ENCODE measurements at regions not wholly inside any gene's neighbourhood (a gene's known extent, or its start where the extent isn't known, plus 50 kb on each side); places are given as distances from the start of the nearest gene placed in this dataset.

DNA sequence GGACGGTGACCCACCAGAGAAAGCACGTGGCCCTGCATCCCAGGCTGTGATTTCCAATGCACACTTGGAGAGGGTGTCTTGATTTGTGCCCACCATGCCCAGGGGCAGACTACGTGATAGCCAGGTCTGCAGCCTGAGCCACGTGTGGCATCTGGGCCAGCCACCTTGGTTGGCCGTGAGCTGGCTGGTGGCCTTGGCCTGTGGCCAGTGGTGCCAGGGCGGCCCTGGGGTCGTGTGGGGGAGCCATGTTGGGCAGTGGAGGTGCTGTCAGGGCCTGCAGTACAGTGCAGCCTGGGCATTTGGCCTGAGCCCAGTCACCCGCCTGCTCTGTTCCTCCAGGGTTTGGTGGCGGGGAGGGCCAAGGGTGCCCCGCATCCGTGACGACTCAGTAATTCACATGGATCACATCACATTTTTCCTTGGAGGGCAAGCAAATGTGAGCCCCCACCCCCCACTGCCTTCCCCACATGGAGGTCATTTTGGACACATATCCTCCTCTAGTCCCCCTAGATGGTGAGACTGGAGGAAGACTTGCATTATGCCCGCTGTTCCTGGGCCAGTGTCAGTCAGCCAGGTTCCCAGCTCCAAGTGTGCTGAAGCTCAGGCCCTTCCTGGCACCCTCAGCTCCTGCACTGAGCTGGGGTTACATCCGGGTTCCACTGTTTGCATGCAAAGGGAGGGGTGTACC, 201.4 kb downstream of the UBE3A start:
- intact Hi-C loops (cut with DNase I) = no loop called here
- H3K4me1 ChIP-seq (ENCODE audit: insufficient read depth) = no peaks in the 10 kb centered on the region
- H3K4me3 ChIP-seq = no peak overlapping the region
- H3K9me3 ChIP-seq = peaks cover 0 to 8% of the 10 kb centered on the region in 2 donors
- H3K27ac ChIP-seq = no peak overlapping the region
- 76 to 77% (median 77%) methylated on average over 13 to 14 of the region's 14 CpGs for WGBS, 3 donors
- no peaks in the 10 kb centered on the region for H3K36me3 ChIP-seq
- no peaks in the 10 kb centered on the region for H3K27me3 ChIP-seq
- TF ChIP-seq EP300 (IDR thresholded peaks at IDR 0.05) (no peak), POLR2A (IDR thresholded peaks at IDR 0.05) (no peak)
- TF ChIP-seq, protein P1, sequence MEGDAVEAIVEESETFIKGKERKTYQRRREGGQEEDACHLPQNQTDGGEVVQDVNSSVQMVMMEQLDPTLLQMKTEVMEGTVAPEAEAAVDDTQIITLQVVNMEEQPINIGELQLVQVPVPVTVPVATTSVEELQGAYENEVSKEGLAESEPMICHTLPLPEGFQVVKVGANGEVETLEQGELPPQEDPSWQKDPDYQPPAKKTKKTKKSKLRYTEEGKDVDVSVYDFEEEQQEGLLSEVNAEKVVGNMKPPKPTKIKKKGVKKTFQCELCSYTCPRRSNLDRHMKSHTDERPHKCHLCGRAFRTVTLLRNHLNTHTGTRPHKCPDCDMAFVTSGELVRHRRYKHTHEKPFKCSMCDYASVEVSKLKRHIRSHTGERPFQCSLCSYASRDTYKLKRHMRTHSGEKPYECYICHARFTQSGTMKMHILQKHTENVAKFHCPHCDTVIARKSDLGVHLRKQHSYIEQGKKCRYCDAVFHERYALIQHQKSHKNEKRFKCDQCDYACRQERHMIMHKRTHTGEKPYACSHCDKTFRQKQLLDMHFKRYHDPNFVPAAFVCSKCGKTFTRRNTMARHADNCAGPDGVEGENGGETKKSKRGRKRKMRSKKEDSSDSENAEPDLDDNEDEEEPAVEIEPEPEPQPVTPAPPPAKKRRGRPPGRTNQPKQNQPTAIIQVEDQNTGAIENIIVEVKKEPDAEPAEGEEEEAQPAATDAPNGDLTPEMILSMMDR (IDR thresholded peaks at IDR 0.05) = no peak
- no peak for DNase-seq

DNA sequence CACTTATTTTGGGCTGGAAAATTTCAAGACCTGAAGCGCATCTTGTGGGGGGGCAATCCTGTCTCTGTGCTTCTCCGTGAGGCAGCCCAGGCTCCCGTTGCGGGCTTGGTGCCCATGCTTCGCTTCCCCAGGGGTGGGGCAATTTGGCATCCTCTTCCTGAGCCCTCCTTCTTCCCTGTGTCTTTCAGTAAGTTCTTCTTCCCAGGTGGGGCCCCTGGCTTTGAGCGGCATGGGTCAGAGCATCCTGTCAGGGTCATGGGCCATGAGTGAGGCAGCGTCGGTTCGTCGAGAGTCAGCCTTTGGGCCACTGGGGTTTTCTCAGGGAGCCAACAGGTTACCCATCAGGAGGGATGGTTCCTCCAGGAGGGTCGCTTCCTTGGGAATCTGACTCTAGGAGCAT, 200.7 kb downstream of the UBE3A start:
- WGBS, 3 donors = 90 to 93% (median 92%) methylated on average over 11 of the region's 11 CpGs
- H3K4me1 ChIP-seq (ENCODE audit: insufficient read depth) = no peaks in the 10 kb centered on the region
- TF ChIP-seq POLR2A (IDR thresholded peaks at IDR 0.05) (no peak), EP300 (IDR thresholded peaks at IDR 0.05) (no peak)
- TF ChIP-seq, protein P1 (IDR thresholded peaks at IDR 0.05) = no peak
- no peaks in the 10 kb centered on the region for H3K36me3 ChIP-seq
- intact Hi-C loops (cut with DNase I) = no loop called here
- no peak overlapping the region for H3K4me3 ChIP-seq
- peaks cover 0 to 8% of the 10 kb centered on the region in 2 donors for H3K9me3 ChIP-seq
- peak in 1 of 5 donors; percentile 3 for DNase-seq
- H3K27me3 ChIP-seq = no peaks in the 10 kb centered on the region
- H3K27ac ChIP-seq = no peak overlapping the region

DNA sequence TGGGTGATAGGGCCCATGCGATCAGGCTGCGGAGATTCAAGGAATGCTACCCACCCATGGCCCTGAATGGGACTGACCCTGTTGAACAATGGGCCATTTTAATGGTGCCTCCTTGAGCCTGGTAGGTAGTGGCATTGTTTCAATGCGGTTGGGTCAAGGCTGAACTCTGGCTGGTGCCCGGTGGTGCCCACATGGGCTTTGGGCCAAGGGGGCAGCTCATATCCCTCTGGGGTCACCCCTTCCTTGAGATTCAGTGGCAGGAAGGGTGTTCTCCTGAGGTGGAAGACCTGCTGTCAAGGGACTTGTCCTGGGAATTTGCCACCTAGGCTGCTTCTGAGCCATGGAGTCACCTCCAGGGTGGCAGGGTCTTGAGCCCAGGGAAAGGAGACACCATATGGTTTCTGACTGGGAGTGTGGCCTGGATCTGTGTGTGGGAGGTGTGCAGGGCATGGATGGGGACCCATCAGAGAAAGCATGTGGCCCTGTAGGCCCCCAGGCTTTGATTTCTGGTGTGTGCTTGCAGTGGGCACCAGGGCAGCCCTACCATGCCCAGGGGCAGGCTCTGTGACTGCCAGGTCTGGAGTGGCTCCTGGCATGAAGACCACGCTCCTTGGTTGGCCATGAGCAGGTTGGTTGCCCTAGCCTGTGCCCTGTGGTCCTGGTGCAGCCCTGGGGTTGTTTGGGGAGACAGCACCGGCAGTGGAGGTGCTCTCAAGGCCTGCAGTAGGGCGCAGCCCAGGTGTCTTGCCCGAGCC, 199.9 kb downstream of the UBE3A start:
- Histone ChIP-seq H3K9me3 (peaks cover 0 to 8% of the 10 kb centered on the region in 2 donors), H3K27ac (no peak overlapping the region), H3K4me1 (ENCODE audit: insufficient read depth) (no peaks in the 10 kb centered on the region), H3K4me3 (no peak overlapping the region), H3K27me3 (no peaks in the 10 kb centered on the region), H3K36me3 (no peaks in the 10 kb centered on the region)
- intact Hi-C loops (cut with DNase I) = no loop called here
- no peak for TF ChIP-seq EP300 (IDR thresholded peaks at IDR 0.05)
- 81 to 91% (median 84%) methylated on average over 7 to 8 of the region's 8 CpGs for WGBS, 3 donors
- peak in 1 of 5 donors; percentile 3 for DNase-seq

DNA sequence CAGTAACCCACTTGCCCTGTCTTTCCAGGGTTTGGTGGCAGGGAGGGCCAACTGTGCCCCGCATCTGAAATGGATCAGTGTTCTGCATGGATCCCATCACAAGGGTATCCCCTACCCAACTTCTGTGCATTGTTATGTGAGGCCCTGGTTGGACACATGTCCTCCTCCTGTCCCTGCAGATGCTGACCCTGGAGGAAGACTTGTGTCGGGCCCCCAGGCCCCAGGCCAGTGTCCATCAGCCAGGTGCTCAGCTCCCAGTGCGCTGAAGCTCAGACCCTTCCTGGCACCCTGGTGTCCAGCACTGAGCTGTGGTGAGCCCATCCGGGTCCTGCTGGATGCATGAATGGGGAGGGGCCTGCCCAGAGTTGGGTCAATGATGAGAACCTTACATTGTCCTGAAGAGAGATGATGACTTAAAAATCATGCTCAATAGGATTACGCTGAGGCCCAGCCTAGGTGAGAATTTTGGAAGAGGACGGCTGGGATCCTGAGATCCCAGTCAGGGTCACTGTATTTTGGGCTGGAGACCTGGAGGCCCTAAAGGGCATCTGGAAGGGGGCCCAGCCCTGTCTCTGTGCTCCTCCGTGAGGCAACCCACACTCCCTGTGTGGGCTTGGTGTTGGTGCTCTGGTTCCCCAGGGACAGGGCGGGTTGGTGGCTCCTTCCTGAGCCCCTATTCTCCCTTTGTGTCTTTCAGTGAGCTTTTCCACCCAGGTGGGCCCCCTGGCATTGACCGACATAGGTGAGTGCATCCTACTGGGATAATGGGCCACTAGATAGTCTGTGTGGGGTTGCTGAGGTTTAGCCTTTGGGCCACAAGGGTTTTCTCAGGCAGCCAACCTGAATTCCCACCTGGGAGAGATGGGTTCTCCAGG, 199.1 kb downstream of the UBE3A start:
- WGBS, 3 donors = 86 to 93% (median 87%) methylated on average over 9 of the region's 9 CpGs
- H3K27me3 ChIP-seq = no peaks in the 10 kb centered on the region
- DNase-seq = peak in 2 of 5 donors; percentile 9 to 10
- no peak overlapping the region for H3K4me3 ChIP-seq
- no peaks in the 10 kb centered on the region for H3K4me1 ChIP-seq (ENCODE audit: insufficient read depth)
- TF ChIP-seq EP300 (IDR thresholded peaks at IDR 0.05) (no peak), POLR2A (IDR thresholded peaks at IDR 0.05) (no peak)
- TF ChIP-seq, protein P1 (IDR thresholded peaks at IDR 0.05) = no peak
- H3K27ac ChIP-seq = no peak overlapping the region
- H3K36me3 ChIP-seq = no peaks in the 10 kb centered on the region
- peaks cover 0 to 7% of the 10 kb centered on the region in 2 donors for H3K9me3 ChIP-seq
- intact Hi-C loops (cut with DNase I) = no loop called here

All from ovary (tissue), 7 donors.